GM12878 (cell line): ENCODE measurements at regions not wholly inside any gene's neighbourhood (a gene's known extent, or its start where the extent isn't known, plus 50 kb on each side); places are given as distances from the start of the nearest gene placed in this dataset.

Experiments used
- ATAC-seq: fragments of 200-7000 bp; cut with Tn5 transposase; 3 replicates; pipeline ENCODE4 v1.9.1; 2020; ENCODE audit warnings: mild to moderate bottlenecking, moderate library complexity
- BruUV-seq: library from RNA; stranded (reverse); fragments of 400-500 nt; replicated peaks from 2 replicates; lab custom pipeline; 2021; lab: Mats Ljungman, UMichigan
- CTCF ChIA-PET: fragments of 300-600 bp; sonication (Branson Sonifier 250); formaldehyde crosslinking; extraction: SDS; loops from one replicate; lab custom pipeline; 2021; ENCODE audit warnings: inconsistent platforms; lab: Yijun Ruan, JAX
- POLR2A ChIA-PET: fragments of 350-600 bp; formaldehyde crosslinking; extraction: SDS; loops from one replicate; lab custom pipeline; 2021; ENCODE audit warnings: inconsistent platforms; lab: Charles Lee
- RAD21 ChIA-PET: fragments of 300-600 bp; sonication (Branson Sonifier 250); formaldehyde crosslinking; loops from one replicate; lab custom pipeline; 2023; ENCODE audit warnings: antibody characterized with exemption; ENCODE audit not compliant: unreplicated experiment; lab: Charles Lee
- SMC1A ChIA-PET: fragments of 300-600 bp; sonication (Branson Sonifier 250); formaldehyde crosslinking; loops from one replicate; lab custom pipeline; 2023; ENCODE audit not compliant: unreplicated experiment, uncharacterized antibody; lab: Charles Lee
- DNase-seq: peaks from one replicate; pipeline ENCODE4 v3.0.0-alpha.2; 2011; ENCODE audit warnings: low read depth, low spot score
- FAIRE-seq: peaks from 3 replicates; lab custom pipeline; 2011; peaks lifted over from hg19 to GRCh38; lab: Jason Lieb, UNC
- H2AFZ ChIP-seq: 2 replicates; pipeline ENCODE4 v1.6.0; 2011; ENCODE audit warnings: low read depth, low read length, control low read depth; ENCODE audit not compliant: control insufficient read depth
- H3K27ac ChIP-seq: 2 replicates; pipeline ENCODE4 v1.5.1; 2011; ENCODE audit warnings: control low read depth; ENCODE audit not compliant: control insufficient read depth, insufficient read depth
- H3K27me3 ChIP-seq, 2 experiments: replicated peaks in 1 of 2; 2 replicates each; pipeline versions ENCODE4 v1.6.0 to v1.6.1; 2011; ENCODE audit warnings: low read length in 1 of 2; ENCODE audit not compliant: control insufficient read depth in 2 of 2, insufficient read depth in 2 of 2
- H3K36me3 ChIP-seq, 2 experiments: 2 replicates each; pipeline ENCODE4 v1.5.1; 2011; ENCODE audit warnings: low read length in 1 of 2; ENCODE audit not compliant: control insufficient read depth in 2 of 2, insufficient read depth in 2 of 2
- H3K4me1 ChIP-seq: 2 replicates; pipeline ENCODE4 v1.6.1; 2011; ENCODE audit warnings: mild to moderate bottlenecking, low read length, moderate library complexity, mixed read lengths; ENCODE audit not compliant: control insufficient read depth, insufficient read depth
- H3K4me2 ChIP-seq: 2 replicates; pipeline ENCODE4 v1.6.0; 2011; ENCODE audit warnings: control low read depth; ENCODE audit not compliant: control insufficient read depth, insufficient read depth
- H3K4me3 ChIP-seq: fragments of 200-600 bp; sonication (generic); 2 replicates; pipeline ENCODE4 v1.5.1; 2016
- H3K79me2 ChIP-seq: 2 replicates; pipeline ENCODE4 v1.6.0; 2011; ENCODE audit warnings: low read length; ENCODE audit not compliant: control insufficient read depth, insufficient read depth
- H3K9ac ChIP-seq: 2 replicates; pipeline ENCODE4 v1.8.0; 2011; ENCODE audit warnings: low read length, control low read depth, mixed read lengths; ENCODE audit not compliant: control insufficient read depth, insufficient read depth
- H3K9me3 ChIP-seq: replicated peaks from 3 replicates; pipeline ENCODE4 v1.5.1; 2011; ENCODE audit warnings: mild to moderate bottlenecking, low read length; ENCODE audit not compliant: control insufficient read depth, insufficient read depth
- H4K20me1 ChIP-seq: 2 replicates; pipeline ENCODE4 v1.6.0; 2011; ENCODE audit not compliant: control insufficient read depth, insufficient read depth
- ATF2 ChIP-seq: IDR thresholded peaks from 2 replicates; pipeline ENCODE4 v1.6.1; 2012; ENCODE audit warnings: low read length, inconsistent platforms
- BMI1 ChIP-seq: fragments of 450-650 bp; IDR thresholded peaks from 2 replicates; pipeline ENCODE4 v1.6.1; 2016; ENCODE audit warnings: mild to moderate bottlenecking, moderate library complexity, borderline replicate concordance
- CEBPB ChIP-seq, 2 experiments: fragments of 150-350 bp in 1 of 2; IDR thresholded peaks; 2 replicates each; pipeline ENCODE4 v1.6.1; 2012 to 2014; ENCODE audit warnings: low read depth in 2 of 2, low read length in 2 of 2, borderline replicate concordance in 1 of 2, inconsistent platforms in 1 of 2
- CEBPZ ChIP-seq: fragments of 150-350 bp; IDR thresholded peaks from 2 replicates; pipeline ENCODE4 v1.6.1; 2016; ENCODE audit warnings: low read depth, low read length
- IRF5 ChIP-seq: fragments of 450-650 bp; IDR thresholded peaks from 2 replicates; pipeline ENCODE4 v1.6.1; 2017; ENCODE audit warnings: borderline replicate concordance
- JUNB ChIP-seq: IDR thresholded peaks from 2 replicates; pipeline ENCODE4 v1.6.1; 2016; ENCODE audit warnings: antibody characterized with exemption, mild to moderate bottlenecking
- MXI1 ChIP-seq: fragments of 150-350 bp; IDR thresholded peaks from 2 replicates; pipeline ENCODE4 v1.6.1; 2011; ENCODE audit warnings: low read depth, mild to moderate bottlenecking, inconsistent platforms, low read length, improper control_type of control experiment
- NFYA ChIP-seq: IDR thresholded peaks from 2 replicates; pipeline ENCODE4 v1.6.1; 2011; ENCODE audit warnings: low read depth, mild to moderate bottlenecking, low read length, improper control_type of control experiment, borderline replicate concordance
- POLR2A ChIP-seq: IDR thresholded peaks from 2 replicates; pipeline ENCODE4 v1.6.1; 2011; ENCODE audit warnings: low read depth, mild to moderate bottlenecking, low read length
- RAD21 ChIP-seq: IDR thresholded peaks from 2 replicates; pipeline ENCODE4 v1.6.1; 2011; ENCODE audit warnings: mild to moderate bottlenecking, low read depth, low read length, moderate library complexity; ENCODE audit not compliant: insufficient read depth
- SIN3A ChIP-seq: IDR thresholded peaks from 2 replicates; pipeline ENCODE4 v1.6.1; 2012; ENCODE audit warnings: low read depth, low read length, improper control_type of control experiment
- ZNF207 ChIP-seq: fragments of 450-650 bp; IDR thresholded peaks from 2 replicates; pipeline ENCODE4 v1.6.1; 2014; ENCODE audit warnings: antibody characterized with exemption, mild to moderate bottlenecking, borderline replicate concordance
- ZNF592 ChIP-seq: fragments of 450-650 bp; IDR thresholded peaks from 2 replicates; pipeline ENCODE4 v1.6.1; 2017; ENCODE audit warnings: mild to moderate bottlenecking, moderate library complexity
- in situ Hi-C: fragments of 300-500 bp; cut with MboI; formaldehyde crosslinking; loops from 9 replicates; pipeline ENCODE4 v1.14.3; 2018; ENCODE audit warnings: mixed read lengths
- intact Hi-C: fragments of 100-400 bp; cut with micrococcal nuclease; formaldehyde crosslinking; loops from one replicate; pipeline ENCODE4 v1.14.2; 2022; ENCODE audit not compliant: unreplicated experiment

GRCh38 chr5:30106596-30106995 is 1086.9 kb upstream of the CDH6 start (continued):
- TF ChIP-seq CEBPB (IDR thresholded peaks at IDR 0.05; ENCODE audit: borderline replicate concordance in 1 of 2, low read depth in 2 of 2, low read length in 2 of 2) (no peak), IRF5 (no peak), POLR2A (no peak), NFYA (no peak), RAD21 (no peak)

GRCh38 chr5:30104872-30105596 is 1088.5 kb upstream of the CDH6 start:
- Histone ChIP-seq H4K20me1 (no peaks in the 10 kb centered on the region), H3K4me1 (no peaks in the 10 kb centered on the region), H3K9ac (no peak overlapping the region), H3K27me3 (no peaks in the 10 kb centered on the region), H2AFZ (no peak overlapping the region), H3K27ac (no peak overlapping the region), H3K9me3 (no peaks in the 10 kb centered on the region), H3K79me2 (no peaks in the 10 kb centered on the region), H3K36me3 (no peaks in the 10 kb centered on the region), H3K4me2 (no peak overlapping the region), H3K4me3 (no peak overlapping the region)
- FAIRE-seq (no peak), ATAC-seq (no peak), DNase-seq (no peak)
- RAD21 ChIA-PET, result no interaction called here
- SMC1A ChIA-PET, result no interaction called here
- BruUV-seq, result no TSS peak
- intact Hi-C loops (no loop called here), in situ Hi-C loops (no loop called here)
- CTCF ChIA-PET, result no interaction called here
- POLR2A ChIA-PET, result no interaction called here
- TF ChIP-seq ZNF207 (no peak), JUNB (no peak), BMI1 (no peak), CEBPZ (no peak), SIN3A (no peak), ZNF592 (no peak), ATF2 (no peak), MXI1 (no peak)
